Loucy (cell line): ENCODE measurements at regions not wholly inside any gene's neighbourhood (a gene's known extent, or its start where the extent isn't known, plus 50 kb on each side); places are given as distances from the start of the nearest gene placed in this dataset.

Experiments used
- EZH2phosphoT487 ChIP-seq: fragments of 200-600 bp; IDR thresholded peaks from 2 replicates; pipeline ENCODE4 v1.6.1; 2018; ENCODE audit warnings: antibody characterized with exemption, mild to moderate bottlenecking, moderate library complexity, borderline replicate concordance
- TF ChIP-seq, protein P1 (sequence below): fragments of 200-600 bp; sonication (generic); conservative IDR thresholded peaks from 2 replicates; pipeline ENCODE4 v1.5.1; 2014; ENCODE audit warnings: mild to moderate bottlenecking, antibody characterized with exemption, low read length

GRCh38 chr14:104239861-104240301 lies 101.5 kb downstream of the KIF26A start:
- TF ChIP-seq, protein P1, sequence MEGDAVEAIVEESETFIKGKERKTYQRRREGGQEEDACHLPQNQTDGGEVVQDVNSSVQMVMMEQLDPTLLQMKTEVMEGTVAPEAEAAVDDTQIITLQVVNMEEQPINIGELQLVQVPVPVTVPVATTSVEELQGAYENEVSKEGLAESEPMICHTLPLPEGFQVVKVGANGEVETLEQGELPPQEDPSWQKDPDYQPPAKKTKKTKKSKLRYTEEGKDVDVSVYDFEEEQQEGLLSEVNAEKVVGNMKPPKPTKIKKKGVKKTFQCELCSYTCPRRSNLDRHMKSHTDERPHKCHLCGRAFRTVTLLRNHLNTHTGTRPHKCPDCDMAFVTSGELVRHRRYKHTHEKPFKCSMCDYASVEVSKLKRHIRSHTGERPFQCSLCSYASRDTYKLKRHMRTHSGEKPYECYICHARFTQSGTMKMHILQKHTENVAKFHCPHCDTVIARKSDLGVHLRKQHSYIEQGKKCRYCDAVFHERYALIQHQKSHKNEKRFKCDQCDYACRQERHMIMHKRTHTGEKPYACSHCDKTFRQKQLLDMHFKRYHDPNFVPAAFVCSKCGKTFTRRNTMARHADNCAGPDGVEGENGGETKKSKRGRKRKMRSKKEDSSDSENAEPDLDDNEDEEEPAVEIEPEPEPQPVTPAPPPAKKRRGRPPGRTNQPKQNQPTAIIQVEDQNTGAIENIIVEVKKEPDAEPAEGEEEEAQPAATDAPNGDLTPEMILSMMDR, result no peak
- no peak for TF ChIP-seq EZH2phosphoT487
